HT1080 (cell line): ENCODE measurements at regions not wholly inside any gene's neighbourhood (a gene's known extent, or its start where the extent isn't known, plus 50 kb on each side); places are given as distances from the start of the nearest gene placed in this dataset.

Experiments
- DNase-seq: peaks from one replicate; pipeline ENCODE4 v3.0.0-alpha.2; 2015; ENCODE audit warnings: low read depth

GRCh38 chr9:86697999-86698398 is 249.3 kb downstream of the GAS1 start:
- DNase-seq, result no peak

GRCh38 chr9:86697213-86697612 is 250.1 kb downstream of the GAS1 start:
- DNase-seq, result no peak

- DNase-seq, result no peak
Measured at GRCh38 chr9:86695910-86696424, 251.3 kb downstream of the GAS1 start.

GRCh38 chr9:86690034-86690433 is 257.3 kb downstream of the GAS1 start:
- DNase-seq, result no peak

- peak; percentile 6 for DNase-seq
Measured at GRCh38 chr9:86687788-86688187, 259.5 kb downstream of the GAS1 start.

- DNase-seq, result no peak
Measured at GRCh38 chr9:86685556-86685955, 261.8 kb downstream of the GAS1 start.

GRCh38 chr9:86684148-86684547 is 263.2 kb downstream of the GAS1 start:
- no peak for DNase-seq

GRCh38 chr9:86682240-86682639 is 265.1 kb downstream of the GAS1 start:
- DNase-seq, result no peak

- no peak for DNase-seq
Measured at GRCh38 chr9:86679909-86680308, 267.4 kb downstream of the GAS1 start.

- no peak for DNase-seq
Measured at GRCh38 chr9:86676396-86676795, 270.9 kb downstream of the GAS1 start.

- no peak for DNase-seq
Measured at GRCh38 chr9:86675805-86676204, 271.5 kb downstream of the GAS1 start.

GRCh38 chr9:86674487-86674886 is 272.8 kb downstream of the GAS1 start:
- peak; percentile 73 for DNase-seq

GRCh38 chr9:86672966-86673365 is 274.3 kb downstream of the GAS1 start:
- peak; percentile 33 for DNase-seq

GRCh38 chr9:86672301-86672700 is 275.0 kb downstream of the GAS1 start:
- no peak for DNase-seq

- DNase-seq, result no peak
Measured at GRCh38 chr9:86671018-86671417, 276.3 kb downstream of the GAS1 start.

GRCh38 chr9:86670536-86670935 is 276.8 kb downstream of the GAS1 start:
- DNase-seq, result no peak

GRCh38 chr9:86670076-86670475 is 277.2 kb downstream of the GAS1 start:
- no peak for DNase-seq

GRCh38 chr9:86669422-86669821 is 277.9 kb downstream of the GAS1 start:
- DNase-seq, result no peak

- no peak for DNase-seq
Measured at GRCh38 chr9:86668488-86668887, 278.8 kb downstream of the GAS1 start.

- DNase-seq, result peak; percentile 77
Measured at GRCh38 chr9:86667307-86667706, 280.0 kb downstream of the GAS1 start.

GRCh38 chr9:86665416-86665815 is 281.9 kb downstream of the GAS1 start:
- DNase-seq, result no peak

GRCh38 chr9:86664603-86665002 is 282.7 kb downstream of the GAS1 start:
- no peak for DNase-seq

GRCh38 chr9:86663905-86664304 is 283.4 kb downstream of the GAS1 start:
- no peak for DNase-seq

GRCh38 chr9:86662890-86663468 is 284.3 kb downstream of the GAS1 start:
- no peak for DNase-seq
